ENCODE measurements at regions not wholly inside any gene's neighbourhood (a gene's known extent, or its start where the extent isn't known, plus 50 kb on each side); places are given as distances from the start of the nearest gene placed in this dataset.

DNA sequence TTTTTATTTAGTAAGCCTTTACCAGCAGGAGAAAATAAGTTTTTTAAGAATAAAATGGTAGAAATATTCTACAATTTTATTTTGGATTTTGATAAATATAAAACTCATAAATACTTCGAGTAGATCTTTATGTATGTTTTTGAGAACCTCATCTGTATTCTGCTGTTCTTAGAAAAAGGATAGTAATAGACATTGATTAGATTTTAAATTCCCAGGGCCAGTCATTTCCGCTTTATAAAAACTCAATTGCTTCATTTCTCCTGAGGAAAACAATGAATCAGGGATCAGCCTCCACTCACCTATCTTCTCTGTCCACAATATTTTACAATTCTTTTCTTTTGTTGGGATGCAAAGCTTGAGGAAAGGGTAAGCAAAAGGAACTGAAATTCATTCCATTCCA lies 1983.5 kb upstream of the C9orf72 start:
- Histone ChIP-seq H2AFZ (ENCODE audit: low read length) (no peak overlapping the region), H3K9ac (ENCODE audit: low read length) (no peak overlapping the region), H3K27me3 (replicated peaks; ENCODE audit: insufficient read depth, low read length) (no peaks in the 10 kb centered on the region), H3K27ac (ENCODE audit: low read length) (no peak overlapping the region), H3K79me2 (ENCODE audit: low read length) (no peaks in the 10 kb centered on the region), H3K36me3 (replicated peaks; ENCODE audit: insufficient read depth, low read length) (no peaks in the 10 kb centered on the region), H3K9me2 (replicated peaks; ENCODE audit: insufficient read depth, low read length) (no peaks in the 10 kb centered on the region), H3K9me3 (replicated peaks; ENCODE audit: insufficient read depth, low read length) (no peaks in the 10 kb centered on the region), H3K4me3 (ENCODE audit: low read length) (no peak overlapping the region), H3K4me2 (ENCODE audit: low read depth, low read length) (no peak overlapping the region), H3K4me1 (ENCODE audit: low read length) (no peaks in the 10 kb centered on the region), H4K20me1 (ENCODE audit: insufficient read depth, low read length) (no peaks in the 10 kb centered on the region), H3F3A (ENCODE audit: insufficient read depth, low read length) (no peaks in the 10 kb centered on the region)
- DNase-seq = no peak
- TF ChIP-seq, protein P1, sequence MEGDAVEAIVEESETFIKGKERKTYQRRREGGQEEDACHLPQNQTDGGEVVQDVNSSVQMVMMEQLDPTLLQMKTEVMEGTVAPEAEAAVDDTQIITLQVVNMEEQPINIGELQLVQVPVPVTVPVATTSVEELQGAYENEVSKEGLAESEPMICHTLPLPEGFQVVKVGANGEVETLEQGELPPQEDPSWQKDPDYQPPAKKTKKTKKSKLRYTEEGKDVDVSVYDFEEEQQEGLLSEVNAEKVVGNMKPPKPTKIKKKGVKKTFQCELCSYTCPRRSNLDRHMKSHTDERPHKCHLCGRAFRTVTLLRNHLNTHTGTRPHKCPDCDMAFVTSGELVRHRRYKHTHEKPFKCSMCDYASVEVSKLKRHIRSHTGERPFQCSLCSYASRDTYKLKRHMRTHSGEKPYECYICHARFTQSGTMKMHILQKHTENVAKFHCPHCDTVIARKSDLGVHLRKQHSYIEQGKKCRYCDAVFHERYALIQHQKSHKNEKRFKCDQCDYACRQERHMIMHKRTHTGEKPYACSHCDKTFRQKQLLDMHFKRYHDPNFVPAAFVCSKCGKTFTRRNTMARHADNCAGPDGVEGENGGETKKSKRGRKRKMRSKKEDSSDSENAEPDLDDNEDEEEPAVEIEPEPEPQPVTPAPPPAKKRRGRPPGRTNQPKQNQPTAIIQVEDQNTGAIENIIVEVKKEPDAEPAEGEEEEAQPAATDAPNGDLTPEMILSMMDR (IDR thresholded peaks at IDR 0.05; ENCODE audit: low read length) = no peak
- no peak for TF ChIP-seq EZH2phosphoT487 (IDR thresholded peaks at IDR 0.05; ENCODE audit: low read length)
- no peak for TF ChIP-seq EZH2 (optimal IDR thresholded peaks at IDR 0.05; ENCODE audit: low read depth, low read length)

DNA sequence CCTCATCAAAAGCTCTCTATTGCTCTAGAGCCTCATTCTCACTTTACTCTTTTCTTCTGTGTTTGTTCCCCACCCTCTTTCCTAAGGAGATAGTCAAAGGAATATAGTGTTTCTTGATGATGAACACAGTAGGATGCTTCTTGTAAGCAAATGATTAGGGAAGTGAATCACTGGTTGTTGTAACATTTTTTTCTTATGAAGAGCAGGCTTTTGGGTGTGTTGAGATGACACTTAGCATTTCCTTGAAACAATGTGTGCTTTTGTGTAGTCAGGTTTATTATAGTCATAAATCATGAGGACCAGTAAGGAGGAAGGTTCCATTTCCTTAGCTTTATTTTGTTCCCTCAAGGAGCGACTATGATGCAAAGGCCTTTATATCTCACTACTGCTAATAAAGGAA lies 1991.3 kb upstream of the C9orf72 start:
- Histone ChIP-seq H3K4me2 (ENCODE audit: low read depth, low read length) (no peak overlapping the region), H3K79me2 (ENCODE audit: low read length) (no peaks in the 10 kb centered on the region), H3K4me1 (ENCODE audit: low read length) (no peaks in the 10 kb centered on the region), H3K4me3 (ENCODE audit: low read length) (no peak overlapping the region), H3K9ac (ENCODE audit: low read length) (no peak overlapping the region), H3K36me3 (replicated peaks; ENCODE audit: insufficient read depth, low read length) (no peaks in the 10 kb centered on the region), H3K9me2 (replicated peaks; ENCODE audit: insufficient read depth, low read length) (no peaks in the 10 kb centered on the region), H4K20me1 (ENCODE audit: insufficient read depth, low read length) (no peaks in the 10 kb centered on the region), H3K27ac (ENCODE audit: low read length) (no peak overlapping the region), H3F3A (ENCODE audit: insufficient read depth, low read length) (no peaks in the 10 kb centered on the region), H3K9me3 (replicated peaks; ENCODE audit: insufficient read depth, low read length) (no peaks in the 10 kb centered on the region), H2AFZ (ENCODE audit: low read length) (no peak overlapping the region), H3K27me3 (replicated peaks; ENCODE audit: insufficient read depth, low read length) (no peaks in the 10 kb centered on the region)
- DNase-seq = no peak
- TF ChIP-seq, protein P1 (IDR thresholded peaks at IDR 0.05; ENCODE audit: low read length) = no peak
- no peak for TF ChIP-seq EZH2phosphoT487 (IDR thresholded peaks at IDR 0.05; ENCODE audit: low read length)
- TF ChIP-seq EZH2 (optimal IDR thresholded peaks at IDR 0.05; ENCODE audit: low read depth, low read length) = no peak

DNA sequence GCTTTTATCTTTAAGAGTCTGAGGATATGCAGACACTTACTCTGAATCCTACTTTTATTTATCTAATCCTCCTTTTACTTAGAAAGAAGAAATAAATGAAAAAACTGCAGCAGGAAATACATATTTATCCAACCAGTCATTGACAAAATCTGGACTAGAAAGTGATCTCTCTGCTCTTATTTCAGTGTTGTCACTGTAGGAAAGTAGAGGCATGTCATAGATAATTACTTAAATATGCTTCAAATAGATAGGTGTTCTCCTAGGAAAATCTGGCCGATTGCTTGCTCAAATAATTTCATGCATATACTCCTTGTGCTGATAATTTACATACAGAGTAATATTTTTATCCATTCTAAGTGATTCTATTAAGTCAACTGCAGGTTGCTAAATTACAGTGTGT lies 2001.9 kb upstream of the C9orf72 start:
- H3K79me2 ChIP-seq (ENCODE audit: low read length) = no peaks in the 10 kb centered on the region
- no peak overlapping the region for H3K27ac ChIP-seq (ENCODE audit: low read length)
- no peaks in the 10 kb centered on the region for H3K36me3 ChIP-seq (replicated peaks; ENCODE audit: insufficient read depth, low read length)
- TF ChIP-seq EZH2phosphoT487 (IDR thresholded peaks at IDR 0.05; ENCODE audit: low read length) (no peak), EZH2 (optimal IDR thresholded peaks at IDR 0.05; ENCODE audit: low read depth, low read length) (no peak)
- TF ChIP-seq, protein P1 (IDR thresholded peaks at IDR 0.05; ENCODE audit: low read length) = no peak
- H3F3A ChIP-seq (ENCODE audit: insufficient read depth, low read length) = no peaks in the 10 kb centered on the region
- H3K4me1 ChIP-seq (ENCODE audit: low read length) = peaks cover 12% of the 10 kb centered on the region
- no peak overlapping the region for H3K4me3 ChIP-seq (ENCODE audit: low read length)
- H3K9me2 ChIP-seq (replicated peaks; ENCODE audit: insufficient read depth, low read length) = no peaks in the 10 kb centered on the region
- no peaks in the 10 kb centered on the region for H3K27me3 ChIP-seq (replicated peaks; ENCODE audit: insufficient read depth, low read length)
- H4K20me1 ChIP-seq (ENCODE audit: insufficient read depth, low read length) = no peaks in the 10 kb centered on the region
- no peak for DNase-seq
- no peak overlapping the region for H3K9ac ChIP-seq (ENCODE audit: low read length)
- no peaks in the 10 kb centered on the region for H3K9me3 ChIP-seq (replicated peaks; ENCODE audit: insufficient read depth, low read length)
- no peak overlapping the region for H3K4me2 ChIP-seq (ENCODE audit: low read depth, low read length)
- H2AFZ ChIP-seq (ENCODE audit: low read length) = no peak overlapping the region
